Lower leg skin (tissue), 4 donors: ENCODE measurements at regions not wholly inside any gene's neighbourhood (a gene's known extent, or its start where the extent isn't known, plus 50 kb on each side); places are given as distances from the start of the nearest gene placed in this dataset.
"Not testable (repeated sequence)": the region's sequence is repeated elsewhere in the genome, so short reads cannot be mapped to it uniquely, and the experiment has no call there.

Experiments used
- DNase-seq, 2 donors: peaks; one replicate each; pipeline ENCODE4 v3.0.0-alpha.2; 2019; ENCODE audit warnings: low spot score in 2 of 2
- H3K4me3 ChIP-seq: fragments of 200-600 bp; sonication (generic); 2 replicates; pipeline ENCODE4 v1.5.1; 2017; ENCODE audit warnings: mild to moderate bottlenecking, low read depth; ENCODE audit not compliant: poor library complexity, severe bottlenecking
- POLR2A ChIP-seq, 2 donors: fragments of 450-650 bp; IDR thresholded peaks; one replicate each; pipeline ENCODE4 v1.6.1; 2016 to 2017; ENCODE audit warnings: antibody characterized with exemption in 2 of 2, mild to moderate bottlenecking in 1 of 2, moderate library complexity in 1 of 2
- WGBS, 2 donors: methylation state at CpG; one replicate each; pipeline ENCODE4 v1.1.5; 2018; 5-methylcytosine and 5-hydroxymethylcytosine counted together
- intact Hi-C: fragments of 100-400 bp; cut with DNase I; formaldehyde crosslinking; loops from one replicate; pipeline ENCODE4 v1.15.0; 2023; ENCODE audit warnings: low total_unique reads
- TF ChIP-seq, protein P1 (sequence below), 3 donors: fragments of 450-650 bp; IDR thresholded peaks; one replicate each; pipeline ENCODE4 v1.5.1; 2016; ENCODE audit warnings: antibody characterized with exemption in 3 of 3, mild to moderate bottlenecking in 3 of 3, moderate library complexity in 2 of 3

DNA sequence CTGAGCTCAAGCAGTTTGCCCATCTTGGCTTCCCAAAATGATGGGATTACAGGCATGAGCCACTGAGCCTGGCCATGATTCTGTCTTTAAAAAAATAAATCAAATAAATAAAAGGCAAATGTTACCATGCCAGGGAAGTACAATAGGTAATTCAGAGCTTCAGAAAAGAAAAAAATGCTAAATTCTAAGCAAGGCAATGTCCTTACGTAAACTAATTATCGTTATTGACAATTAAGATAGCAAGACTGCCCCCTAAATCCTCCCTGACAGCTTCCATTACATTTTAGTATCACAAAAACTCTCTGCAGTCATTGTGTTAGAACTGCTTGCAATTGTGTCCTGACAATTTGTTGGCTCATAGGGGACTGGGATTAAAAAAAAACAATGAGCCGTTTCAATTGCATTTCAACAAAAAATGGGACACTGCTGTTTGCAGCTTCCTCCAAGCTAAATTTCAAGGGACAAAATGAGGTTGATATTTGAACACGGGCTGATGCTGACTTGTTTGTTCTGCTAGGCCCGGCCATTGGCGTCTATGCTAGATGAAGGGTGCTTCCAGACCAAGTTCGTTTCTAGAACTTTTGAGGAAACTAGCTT is 88.9 kb downstream of the MOGAT1 start:
- no peak for DNase-seq
- 80 to 88% methylated on average over 7 of the region's 7 CpGs for WGBS, 2 donors
- intact Hi-C loops, result no loop called here
- TF ChIP-seq POLR2A (IDR thresholded peaks at IDR 0.05), result no peak
- TF ChIP-seq, protein P1, sequence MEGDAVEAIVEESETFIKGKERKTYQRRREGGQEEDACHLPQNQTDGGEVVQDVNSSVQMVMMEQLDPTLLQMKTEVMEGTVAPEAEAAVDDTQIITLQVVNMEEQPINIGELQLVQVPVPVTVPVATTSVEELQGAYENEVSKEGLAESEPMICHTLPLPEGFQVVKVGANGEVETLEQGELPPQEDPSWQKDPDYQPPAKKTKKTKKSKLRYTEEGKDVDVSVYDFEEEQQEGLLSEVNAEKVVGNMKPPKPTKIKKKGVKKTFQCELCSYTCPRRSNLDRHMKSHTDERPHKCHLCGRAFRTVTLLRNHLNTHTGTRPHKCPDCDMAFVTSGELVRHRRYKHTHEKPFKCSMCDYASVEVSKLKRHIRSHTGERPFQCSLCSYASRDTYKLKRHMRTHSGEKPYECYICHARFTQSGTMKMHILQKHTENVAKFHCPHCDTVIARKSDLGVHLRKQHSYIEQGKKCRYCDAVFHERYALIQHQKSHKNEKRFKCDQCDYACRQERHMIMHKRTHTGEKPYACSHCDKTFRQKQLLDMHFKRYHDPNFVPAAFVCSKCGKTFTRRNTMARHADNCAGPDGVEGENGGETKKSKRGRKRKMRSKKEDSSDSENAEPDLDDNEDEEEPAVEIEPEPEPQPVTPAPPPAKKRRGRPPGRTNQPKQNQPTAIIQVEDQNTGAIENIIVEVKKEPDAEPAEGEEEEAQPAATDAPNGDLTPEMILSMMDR (IDR thresholded peaks at IDR 0.05), result no peak
- no peak overlapping the region for H3K4me3 ChIP-seq

DNA sequence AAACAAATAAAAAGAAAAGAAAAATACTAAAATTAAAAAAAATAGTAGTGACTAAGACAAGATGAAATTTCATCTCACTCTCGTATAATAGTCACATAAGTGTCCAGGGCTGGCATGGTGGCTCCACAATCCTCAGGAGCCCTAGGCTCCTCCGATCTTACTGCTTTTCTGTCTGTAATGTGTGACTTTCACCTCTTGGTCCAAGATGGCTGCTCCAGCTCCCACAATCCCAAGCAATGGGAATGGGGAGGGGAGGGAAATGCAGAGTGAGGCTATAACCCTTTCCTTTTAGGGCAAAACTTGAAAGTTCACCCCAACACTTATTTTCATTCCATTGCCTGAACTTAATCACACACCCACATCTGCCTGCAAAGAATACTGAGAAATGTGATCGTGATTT is 90.4 kb downstream of the MOGAT1 start:
- TF ChIP-seq POLR2A (IDR thresholded peaks at IDR 0.05), result no peak
- TF ChIP-seq, protein P1 (IDR thresholded peaks at IDR 0.05), result no peak
- H3K4me3 ChIP-seq, result no peak overlapping the region
- 69 to 72% methylated on average over 3 of the region's 3 CpGs for WGBS, 2 donors
- intact Hi-C loops, result no loop called here
- peak in 1 of 2 donors; percentile 49 for DNase-seq

DNA sequence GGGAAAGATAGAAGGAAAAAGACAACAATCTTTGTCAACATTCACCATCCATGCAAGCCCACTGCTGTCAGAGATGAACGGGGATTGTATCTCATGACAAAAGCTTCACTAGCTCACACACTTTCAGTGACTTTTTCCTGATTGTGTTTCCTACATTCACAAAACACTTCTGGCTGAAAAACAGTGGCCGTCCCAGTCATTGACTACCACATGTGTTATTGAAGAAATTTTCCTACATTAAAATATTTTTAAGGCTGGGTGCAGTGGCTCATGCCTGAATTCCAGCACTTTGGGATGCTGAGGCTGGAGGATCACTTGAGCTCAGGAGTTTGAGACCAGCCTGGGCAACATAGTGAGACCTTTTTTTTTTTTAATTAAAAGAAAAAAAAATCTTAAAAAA is 90.9 kb downstream of the MOGAT1 start:
- intact Hi-C loops, result no loop called here
- WGBS, 2 donors, result 40 to 59% methylated on average over 2 of the region's 2 CpGs
- DNase-seq, result no peak

DNA sequence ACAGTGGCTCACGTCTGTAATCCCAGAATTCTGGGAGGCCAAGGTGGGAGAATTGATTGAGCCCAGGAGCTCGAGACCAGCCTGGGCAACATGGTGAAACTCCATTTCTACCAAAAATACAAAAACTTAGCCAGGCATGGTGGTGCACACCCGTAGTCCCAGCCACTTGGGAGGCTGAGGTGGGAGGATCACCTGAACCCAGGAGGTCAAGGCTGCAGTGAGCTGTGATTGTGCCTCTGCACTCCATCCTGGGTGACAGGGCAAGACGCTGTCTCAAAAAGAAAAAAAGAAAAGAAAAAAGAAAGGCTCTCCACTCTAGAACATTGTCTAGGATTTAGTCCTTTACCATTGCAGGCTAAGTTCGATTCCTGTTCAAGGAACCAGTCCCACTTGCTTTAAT is 94.4 kb downstream of the MOGAT1 start:
- 64 to 92% methylated on average over 5 of the region's 5 CpGs for WGBS, 2 donors
- DNase-seq, intact Hi-C loops, H3K4me3 ChIP-seq: not testable (repeated sequence)

More for the DNA sequence above, 90.9 kb downstream of the MOGAT1 start:
- no peak overlapping the region for H3K4me3 ChIP-seq
- TF ChIP-seq, protein P1 (IDR thresholded peaks at IDR 0.05), result no peak
- no peak for TF ChIP-seq POLR2A (IDR thresholded peaks at IDR 0.05)

DNA sequence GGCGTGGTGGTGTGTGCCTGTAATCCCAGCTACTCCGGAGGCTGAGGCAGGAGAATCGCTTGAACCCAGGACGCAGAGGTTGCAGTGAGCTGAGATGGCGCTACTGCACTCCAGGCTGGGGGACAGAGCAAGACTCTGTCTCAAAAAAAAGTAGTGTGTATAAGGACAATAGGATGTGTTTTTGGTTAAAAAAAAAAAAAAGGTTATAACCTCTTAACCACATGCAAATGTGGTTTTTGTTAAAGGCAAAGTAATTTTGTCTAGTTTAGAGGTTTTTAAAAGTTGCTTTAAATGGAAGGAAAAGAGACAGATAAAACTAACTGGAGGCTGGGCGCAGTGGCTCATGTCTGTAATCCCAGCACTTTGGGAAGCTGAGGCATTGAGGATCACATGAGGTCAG is 92.8 kb upstream of the ACSL3 start:
- DNase-seq, intact Hi-C loops, H3K4me3 ChIP-seq: not testable (repeated sequence)
- 88 to 93% methylated on average over 6 of the region's 6 CpGs for WGBS, 2 donors

DNA sequence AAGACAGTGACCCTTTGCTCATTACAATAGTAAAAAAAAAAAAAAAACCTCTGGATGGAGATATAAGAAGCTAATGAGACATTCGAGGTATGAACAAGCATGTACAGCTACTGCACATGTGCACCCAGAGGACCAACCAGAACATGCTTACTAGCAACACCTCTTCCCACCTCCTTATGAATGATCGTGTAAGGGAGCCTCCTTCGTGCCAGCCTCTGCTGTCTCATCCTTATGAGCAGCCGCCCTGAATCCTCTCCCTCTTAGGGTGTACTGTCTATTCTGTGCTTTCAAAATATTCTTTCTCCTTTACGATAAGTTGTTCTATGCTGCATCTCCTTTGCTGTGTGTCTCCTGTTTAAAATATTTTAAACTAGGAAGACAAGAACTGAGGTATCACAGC is 91.4 kb upstream of the ACSL3 start:
- intact Hi-C loops, result no loop called here
- DNase-seq, result no peak
- H3K4me3 ChIP-seq, result no peak overlapping the region
- 75 to 79% methylated on average over 5 of the region's 5 CpGs for WGBS, 2 donors
- no peak for TF ChIP-seq POLR2A (IDR thresholded peaks at IDR 0.05)

DNA sequence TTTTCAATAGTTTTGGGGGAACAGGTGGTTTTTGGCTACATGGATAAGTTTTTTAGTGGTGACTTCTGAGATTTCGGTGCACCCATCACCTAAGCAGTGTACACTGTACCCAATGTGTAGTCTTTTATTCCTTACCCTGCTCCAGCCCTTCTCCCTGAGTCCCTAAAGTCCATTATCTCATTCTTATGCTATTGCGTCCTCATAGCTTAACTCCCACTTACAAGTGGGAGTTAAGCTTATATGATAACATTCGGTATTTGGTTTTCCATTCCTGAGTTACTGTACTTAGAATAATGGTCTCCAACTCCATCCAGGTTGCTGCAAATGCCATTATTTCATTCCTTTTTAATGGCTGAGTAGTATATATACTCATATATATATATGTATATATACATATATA is 90.9 kb upstream of the ACSL3 start:
- WGBS, 2 donors, result 89 to 97% methylated on average over 3 of the region's 3 CpGs
- no peak for DNase-seq
- intact Hi-C loops, result no loop called here
- H3K4me3 ChIP-seq, result no peak overlapping the region
- TF ChIP-seq, protein P1 (IDR thresholded peaks at IDR 0.05), result no peak
- no peak for TF ChIP-seq POLR2A (IDR thresholded peaks at IDR 0.05)
